HCT116 (cell line): ENCODE measurements at regions not wholly inside any gene's neighbourhood (a gene's known extent, or its start where the extent isn't known, plus 50 kb on each side); places are given as distances from the start of the nearest gene placed in this dataset.
"Not testable (repeated sequence)": the region's sequence is repeated elsewhere in the genome, so short reads cannot be mapped to it uniquely, and the experiment has no call there.

Experiments
- EZH2 ChIP-seq: fragments of 200-600 bp; sonication (generic); IDR thresholded peaks from 2 replicates; pipeline ENCODE4 v1.6.1; 2017; ENCODE audit warnings: antibody characterized with exemption, mixed run types
- TCF7L2 ChIP-seq: IDR thresholded peaks from 2 replicates; pipeline ENCODE4 v1.7.0; 2011; ENCODE audit warnings: borderline replicate concordance, inconsistent platforms; ENCODE audit not compliant: insufficient read depth, insufficient read length; ENCODE audit errors: extremely low read depth
- TF ChIP-seq, protein P1 (sequence below), 3 experiments: fragments of 200-600 bp in 1 of 3; sonication (generic) in 1 of 3; IDR thresholded peaks in 2 of 3; conservative IDR thresholded peaks in 1 of 3; 2 replicates each; pipeline ENCODE4 v1.5.1; 2012 to 2017; ENCODE audit warnings: low read depth in 2 of 3, low read length in 2 of 3, antibody characterized with exemption in 1 of 3, borderline replicate concordance in 1 of 3, control low read depth in 1 of 3, mild to moderate bottlenecking in 1 of 3, mixed read lengths in 1 of 3, mixed run types in 1 of 3, moderate library complexity in 1 of 3; ENCODE audit not compliant: insufficient read depth in 1 of 3
- TF ChIP-seq, protein P2 (sequence below): IDR thresholded peaks from 2 replicates; pipeline ENCODE4 v1.6.1; 2012
- TF ChIP-seq, protein P3 (sequence below): IDR thresholded peaks from 2 replicates; pipeline ENCODE4 v1.6.1; 2012; ENCODE audit warnings: low read depth

DNA sequence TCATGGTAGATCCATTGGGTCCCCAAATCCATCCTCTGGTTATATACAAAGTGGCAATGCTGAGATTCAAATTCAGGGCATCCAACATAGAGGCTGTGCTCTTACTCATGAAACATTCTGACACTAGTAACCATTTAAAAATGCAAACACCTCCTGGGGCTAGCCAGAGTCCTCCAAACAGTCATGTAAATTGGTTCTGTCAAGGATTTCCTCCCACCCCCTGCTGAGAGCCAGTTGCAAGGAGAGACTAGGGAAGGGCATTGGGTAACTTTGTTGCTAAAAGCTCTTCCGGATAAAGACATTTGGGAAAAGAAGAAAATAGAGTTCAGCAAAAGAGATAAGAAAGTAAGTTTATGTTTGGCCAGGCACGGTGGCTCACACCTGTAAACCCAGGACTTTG is 58.3 kb downstream of the ART5 start:
- TF ChIP-seq, protein P1, sequence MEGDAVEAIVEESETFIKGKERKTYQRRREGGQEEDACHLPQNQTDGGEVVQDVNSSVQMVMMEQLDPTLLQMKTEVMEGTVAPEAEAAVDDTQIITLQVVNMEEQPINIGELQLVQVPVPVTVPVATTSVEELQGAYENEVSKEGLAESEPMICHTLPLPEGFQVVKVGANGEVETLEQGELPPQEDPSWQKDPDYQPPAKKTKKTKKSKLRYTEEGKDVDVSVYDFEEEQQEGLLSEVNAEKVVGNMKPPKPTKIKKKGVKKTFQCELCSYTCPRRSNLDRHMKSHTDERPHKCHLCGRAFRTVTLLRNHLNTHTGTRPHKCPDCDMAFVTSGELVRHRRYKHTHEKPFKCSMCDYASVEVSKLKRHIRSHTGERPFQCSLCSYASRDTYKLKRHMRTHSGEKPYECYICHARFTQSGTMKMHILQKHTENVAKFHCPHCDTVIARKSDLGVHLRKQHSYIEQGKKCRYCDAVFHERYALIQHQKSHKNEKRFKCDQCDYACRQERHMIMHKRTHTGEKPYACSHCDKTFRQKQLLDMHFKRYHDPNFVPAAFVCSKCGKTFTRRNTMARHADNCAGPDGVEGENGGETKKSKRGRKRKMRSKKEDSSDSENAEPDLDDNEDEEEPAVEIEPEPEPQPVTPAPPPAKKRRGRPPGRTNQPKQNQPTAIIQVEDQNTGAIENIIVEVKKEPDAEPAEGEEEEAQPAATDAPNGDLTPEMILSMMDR (IDR thresholded peaks at IDR 0.05 in 2 of 3, conservative IDR thresholded peaks at IDR 0.05 in 1 of 3; ENCODE audit: borderline replicate concordance in 1 of 3, insufficient read depth in 1 of 3, low read depth in 2 of 3, low read length in 2 of 3) = not testable (repeated sequence)
- TF ChIP-seq, protein P2, sequence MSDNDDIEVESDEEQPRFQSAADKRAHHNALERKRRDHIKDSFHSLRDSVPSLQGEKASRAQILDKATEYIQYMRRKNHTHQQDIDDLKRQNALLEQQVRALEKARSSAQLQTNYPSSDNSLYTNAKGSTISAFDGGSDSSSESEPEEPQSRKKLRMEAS = not testable (repeated sequence)
- not testable (repeated sequence) for TF ChIP-seq EZH2, TCF7L2
- TF ChIP-seq, protein P3, sequence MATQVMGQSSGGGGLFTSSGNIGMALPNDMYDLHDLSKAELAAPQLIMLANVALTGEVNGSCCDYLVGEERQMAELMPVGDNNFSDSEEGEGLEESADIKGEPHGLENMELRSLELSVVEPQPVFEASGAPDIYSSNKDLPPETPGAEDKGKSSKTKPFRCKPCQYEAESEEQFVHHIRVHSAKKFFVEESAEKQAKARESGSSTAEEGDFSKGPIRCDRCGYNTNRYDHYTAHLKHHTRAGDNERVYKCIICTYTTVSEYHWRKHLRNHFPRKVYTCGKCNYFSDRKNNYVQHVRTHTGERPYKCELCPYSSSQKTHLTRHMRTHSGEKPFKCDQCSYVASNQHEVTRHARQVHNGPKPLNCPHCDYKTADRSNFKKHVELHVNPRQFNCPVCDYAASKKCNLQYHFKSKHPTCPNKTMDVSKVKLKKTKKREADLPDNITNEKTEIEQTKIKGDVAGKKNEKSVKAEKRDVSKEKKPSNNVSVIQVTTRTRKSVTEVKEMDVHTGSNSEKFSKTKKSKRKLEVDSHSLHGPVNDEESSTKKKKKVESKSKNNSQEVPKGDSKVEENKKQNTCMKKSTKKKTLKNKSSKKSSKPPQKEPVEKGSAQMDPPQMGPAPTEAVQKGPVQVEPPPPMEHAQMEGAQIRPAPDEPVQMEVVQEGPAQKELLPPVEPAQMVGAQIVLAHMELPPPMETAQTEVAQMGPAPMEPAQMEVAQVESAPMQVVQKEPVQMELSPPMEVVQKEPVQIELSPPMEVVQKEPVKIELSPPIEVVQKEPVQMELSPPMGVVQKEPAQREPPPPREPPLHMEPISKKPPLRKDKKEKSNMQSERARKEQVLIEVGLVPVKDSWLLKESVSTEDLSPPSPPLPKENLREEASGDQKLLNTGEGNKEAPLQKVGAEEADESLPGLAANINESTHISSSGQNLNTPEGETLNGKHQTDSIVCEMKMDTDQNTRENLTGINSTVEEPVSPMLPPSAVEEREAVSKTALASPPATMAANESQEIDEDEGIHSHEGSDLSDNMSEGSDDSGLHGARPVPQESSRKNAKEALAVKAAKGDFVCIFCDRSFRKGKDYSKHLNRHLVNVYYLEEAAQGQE = not testable (repeated sequence)
